ENCODE measurements at regions not wholly inside any gene's neighbourhood (a gene's known extent, or its start where the extent isn't known, plus 50 kb on each side); places are given as distances from the start of the nearest gene placed in this dataset.
"Not testable (repeated sequence)": the region's sequence is repeated elsewhere in the genome, so short reads cannot be mapped to it uniquely, and the experiment has no call there.

DNA sequence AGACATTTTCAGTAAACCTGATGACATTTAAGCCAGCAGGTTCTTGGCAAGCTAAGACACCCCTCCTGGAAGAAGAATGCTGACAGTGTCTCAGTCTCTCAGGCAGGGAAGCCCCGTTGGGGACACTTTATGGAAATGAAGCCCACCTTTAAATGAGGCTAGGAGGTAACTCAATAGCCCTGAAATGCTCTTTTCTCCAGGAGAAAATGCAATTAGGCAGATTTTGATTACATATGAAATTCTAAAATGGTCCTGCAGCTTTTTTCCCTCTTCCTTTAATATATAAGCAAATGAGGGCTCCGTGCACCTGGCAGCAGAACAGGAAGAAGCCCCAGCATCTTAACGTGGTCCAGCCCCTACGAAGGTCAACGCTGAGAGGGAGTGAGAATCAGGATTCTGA, 65.8 kb upstream of the CHST15 start:
- DNase-seq = no peak

- DNase-seq = no peak
Observed at GRCh38 chr10:124158592-124158991, 65.2 kb upstream of the CHST15 start.

- no peak for DNase-seq
Observed at GRCh38 chr10:124157271-124157681, 63.9 kb upstream of the CHST15 start.

DNA sequence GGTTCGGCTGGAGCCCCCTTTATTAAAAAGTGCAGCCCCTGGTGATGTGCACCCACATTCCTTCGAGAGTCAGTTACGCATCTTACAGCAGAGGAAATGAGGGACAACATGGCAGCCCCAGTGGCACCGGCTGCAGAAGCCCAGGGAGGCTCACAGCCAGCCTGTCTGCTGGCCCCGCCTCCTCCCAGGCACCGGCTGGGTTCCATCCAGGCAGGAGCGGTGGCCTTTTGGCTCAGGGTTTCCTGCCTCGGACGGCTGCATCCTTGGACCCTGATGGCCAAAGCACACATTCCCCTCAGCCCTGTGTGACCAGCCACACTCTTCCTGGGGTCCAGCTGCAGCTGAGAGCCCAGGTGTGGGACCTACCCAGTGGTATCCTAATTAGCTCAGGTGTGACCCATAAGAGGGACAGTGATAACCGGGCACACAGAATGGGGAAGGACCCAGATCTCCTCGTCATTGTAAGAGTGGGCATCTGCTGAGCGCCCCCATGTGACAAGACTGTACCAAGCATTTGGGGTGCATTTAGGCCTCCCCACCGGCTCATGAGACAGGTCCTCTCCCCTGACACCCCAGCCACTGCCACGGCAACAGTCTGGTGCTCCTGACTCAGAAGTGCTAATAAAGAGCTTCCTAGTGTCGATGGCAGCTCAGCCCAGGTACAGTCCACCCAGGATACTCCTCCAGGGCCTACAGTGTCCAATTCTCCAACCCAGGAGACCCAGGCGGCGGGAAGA, 63.3 kb upstream of the CHST15 start:
- no peak for DNase-seq

DNA sequence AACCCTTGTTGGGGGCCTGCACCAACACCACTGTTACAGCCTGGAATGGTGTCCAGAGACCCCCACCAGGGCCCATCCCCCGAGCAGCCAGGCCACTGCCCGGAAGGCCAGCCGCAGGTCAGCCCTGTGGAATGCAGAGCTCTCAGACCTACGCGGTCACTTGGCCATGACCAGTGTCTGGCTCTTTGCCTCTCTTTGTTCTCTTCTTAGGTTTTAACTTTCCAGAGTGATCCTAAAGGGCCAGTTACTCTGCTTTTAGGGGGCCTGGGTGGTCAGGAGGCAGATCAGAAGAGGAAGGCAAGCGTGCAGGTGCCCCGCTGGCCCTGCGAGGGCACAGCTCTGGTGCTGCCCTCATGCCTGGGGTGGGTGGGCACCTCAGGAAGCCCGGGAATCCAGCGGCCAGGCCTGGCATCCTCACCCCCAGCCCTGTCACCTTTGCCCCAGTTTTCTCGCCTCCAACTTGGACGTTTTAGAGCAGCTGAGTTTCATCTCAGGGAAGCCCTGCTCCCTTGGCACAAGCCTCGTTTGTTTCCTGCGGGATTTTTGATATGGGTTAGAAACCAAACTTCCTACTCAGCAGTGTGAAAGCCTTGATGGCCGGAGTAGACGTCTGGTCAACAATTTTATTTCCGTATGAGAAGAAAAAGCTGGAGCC, 62.5 kb upstream of the CHST15 start:
- DNase-seq = no peak

DNA sequence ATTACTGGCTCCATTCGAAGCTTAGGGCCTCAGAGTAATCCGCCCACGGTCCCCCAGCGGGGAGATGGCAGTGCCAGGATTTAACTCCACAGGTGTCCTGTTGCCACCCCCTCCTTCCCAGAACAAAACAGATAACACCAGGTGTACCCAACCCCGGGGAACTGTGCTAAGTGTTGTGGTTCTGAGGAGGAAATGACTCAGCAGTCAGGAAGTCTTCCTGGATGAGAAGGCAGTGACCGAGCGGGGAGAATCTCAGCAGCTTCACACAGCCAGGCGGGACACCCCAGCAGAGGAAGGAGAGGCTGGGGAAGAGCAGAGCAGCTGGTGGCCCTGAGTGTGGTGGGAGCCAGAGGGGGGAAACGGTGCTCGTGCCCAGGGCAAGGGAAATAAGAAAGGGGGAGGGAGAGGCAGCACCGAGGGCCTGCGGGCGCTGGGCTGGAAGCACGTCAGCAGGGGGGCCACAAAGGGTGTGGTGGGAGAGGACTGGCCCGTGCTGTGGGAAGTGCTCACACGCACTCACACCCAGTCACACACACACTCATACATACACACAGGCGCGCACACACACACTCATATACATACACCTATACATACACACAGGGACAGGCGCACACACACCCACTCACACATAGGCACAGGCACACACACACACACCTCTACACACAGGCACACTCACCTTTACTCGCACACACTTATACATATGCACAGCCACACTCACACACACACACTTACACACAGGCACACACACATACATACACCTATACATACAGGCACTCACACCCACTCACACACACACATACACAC, 59.8 kb upstream of the CHST15 start:
- DNase-seq = peak; percentile 36

DNA sequence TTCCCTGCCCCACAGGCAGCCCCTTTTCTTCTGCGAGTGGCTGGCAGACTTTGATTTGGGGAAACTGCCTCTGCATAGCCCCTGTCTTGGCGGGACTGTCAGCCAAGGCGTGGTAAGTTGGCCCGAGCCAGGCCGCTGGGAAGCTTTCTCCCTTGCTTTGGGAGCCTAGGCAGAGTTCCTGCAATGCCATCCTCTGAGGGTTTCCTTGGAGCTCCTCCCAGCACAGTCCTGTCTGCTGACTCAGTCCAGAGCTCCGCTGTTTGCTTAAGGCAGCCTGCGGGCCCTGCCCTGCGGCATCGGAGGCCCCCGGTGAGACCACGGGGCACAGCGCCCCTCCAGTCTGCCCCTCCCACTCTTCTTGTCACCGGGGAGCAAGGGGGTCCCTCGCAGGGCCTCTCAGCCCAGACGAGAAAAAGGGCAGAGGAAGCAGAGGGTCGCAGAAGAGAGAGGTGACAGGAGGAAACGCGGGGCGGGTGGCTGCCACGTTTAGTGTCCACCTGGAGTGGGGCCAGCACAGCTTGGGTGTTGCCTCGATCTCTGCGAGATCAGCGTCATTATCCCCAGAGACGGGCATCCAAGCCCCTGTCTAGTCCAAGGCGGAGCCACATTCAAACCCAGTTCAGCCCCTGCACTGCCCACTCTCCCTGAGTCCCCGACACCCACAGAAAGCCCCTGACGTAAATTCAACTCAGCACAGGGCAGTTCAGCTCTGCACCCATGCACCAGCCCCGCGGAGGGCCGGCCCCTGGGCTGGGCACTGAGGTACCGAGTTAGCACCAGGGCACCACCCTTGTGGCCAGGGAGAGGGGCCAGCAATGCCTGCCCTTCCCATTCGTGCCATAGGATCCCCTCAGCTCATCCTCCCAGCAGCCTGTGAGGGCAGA, 59.0 kb upstream of the CHST15 start:
- DNase-seq = no peak

GRCh38 chr10:124151466-124152095, 58.2 kb upstream of the CHST15 start:
- DNase-seq = no peak

DNA sequence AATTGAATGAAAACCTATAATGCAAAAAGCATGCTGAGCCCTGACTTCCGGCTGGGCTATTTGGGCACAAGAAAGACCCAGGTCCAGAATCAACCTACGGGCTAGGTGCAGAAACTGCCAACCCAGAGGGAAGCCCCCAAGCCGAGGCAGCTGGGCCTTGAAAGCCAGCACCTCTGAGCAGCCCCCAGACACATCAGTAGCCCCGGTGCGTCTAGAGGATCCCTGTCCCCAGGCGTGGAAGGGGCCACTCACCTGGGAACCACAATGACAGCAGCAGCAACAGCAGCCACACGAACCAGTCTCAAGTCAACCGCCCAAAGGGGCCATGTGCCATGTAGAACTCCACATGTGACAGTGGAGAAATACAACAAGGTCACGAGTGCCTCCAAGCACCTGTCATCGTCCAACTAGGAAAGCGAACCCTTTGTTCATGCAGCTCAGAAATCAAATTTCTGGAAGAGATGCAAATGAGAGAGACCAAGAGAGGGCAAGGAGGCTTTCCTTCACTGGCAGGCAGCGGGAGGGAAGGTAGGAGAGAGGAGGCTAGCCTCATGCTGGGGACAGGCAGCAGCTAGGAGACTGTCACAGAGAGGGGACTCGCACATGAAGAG, 57.5 kb upstream of the CHST15 start:
- no peak for DNase-seq

GRCh38 chr10:124150189-124150806, 56.9 kb upstream of the CHST15 start:
- no peak for DNase-seq

DNA sequence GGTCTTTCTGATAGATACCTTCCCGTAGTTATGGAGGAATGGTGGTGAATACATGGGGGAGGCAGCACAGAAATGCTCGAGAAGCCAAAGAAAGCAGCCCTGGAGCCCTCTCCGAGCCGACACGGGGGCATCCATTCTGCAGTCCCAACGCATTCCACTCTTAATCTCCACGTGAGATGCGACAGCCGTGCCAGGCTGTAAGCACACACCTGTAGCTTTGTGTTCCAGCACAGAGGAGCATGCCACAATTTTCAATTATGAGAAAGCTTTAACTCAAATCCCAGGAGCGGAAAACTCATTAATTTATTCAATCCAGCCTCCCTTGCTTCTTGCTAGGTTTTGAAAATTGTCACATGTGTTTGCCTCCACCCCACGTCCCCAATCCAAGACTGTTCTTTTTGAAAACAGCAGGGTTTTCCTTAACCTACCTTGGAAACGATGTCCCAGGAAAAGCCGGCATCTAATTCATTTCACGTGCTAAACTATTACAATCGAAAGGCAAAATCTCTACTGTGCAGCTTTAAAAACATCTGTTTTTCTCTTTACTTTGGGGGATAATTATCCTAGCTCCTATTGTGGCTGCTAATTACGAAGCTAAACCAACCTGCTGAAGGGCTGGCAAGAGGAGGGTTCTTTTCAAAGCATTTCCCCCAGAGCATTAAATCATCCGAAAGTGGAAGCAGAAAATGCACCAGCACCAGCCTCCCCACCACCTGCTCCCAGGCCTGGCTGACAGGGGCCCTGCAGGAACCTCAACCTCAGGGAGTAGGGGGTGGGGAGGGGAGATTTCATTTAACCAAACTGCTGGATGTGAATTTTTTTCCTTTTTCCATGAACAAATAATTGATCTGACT, 56.0 kb upstream of the CHST15 start:
- no peak for DNase-seq

GRCh38 chr10:124148509-124149188, 55.3 kb upstream of the CHST15 start:
- DNase-seq = not testable (repeated sequence)

- DNase-seq = no peak
Observed at GRCh38 chr10:124146483-124146882, 53.1 kb upstream of the CHST15 start.

- DNase-seq = peak; percentile 92
Observed at GRCh38 chr10:124145109-124145870, 51.9 kb upstream of the CHST15 start.

- no peak for DNase-seq
Observed at GRCh38 chr10:124144536-124144935, 51.1 kb upstream of the CHST15 start.

GRCh38 chr10:124143721-124144120, 50.3 kb upstream of the CHST15 start:
- no peak for DNase-seq

Measured in MV-4-11 (cell line).